Glutamatergic neuron (in vitro differentiated cells): ENCODE measurements at regions not wholly inside any gene's neighbourhood (a gene's known extent, or its start where the extent isn't known, plus 50 kb on each side); places are given as distances from the start of the nearest gene placed in this dataset.
A peak's percentile ranks its signal among the peaks of the same experiment; 100 is the strongest.
"Not testable (repeated sequence)": the region's sequence is repeated elsewhere in the genome, so short reads cannot be mapped to it uniquely, and the experiment has no call there.

Experiments
- DNase-seq: peaks from one replicate; pipeline ENCODE4 v3.0.0; 2022
- H3K27ac Mint-ChIP-seq: one replicate; pipeline ENCODE4 v1.8.0; 2020; ENCODE audit warnings: mild to moderate bottlenecking, mixed read lengths, inconsistent platforms; ENCODE audit not compliant: unreplicated experiment
- H3K27me3 Mint-ChIP-seq: one replicate; pipeline ENCODE4 v1.8.0; 2020; ENCODE audit warnings: mild to moderate bottlenecking, moderate library complexity, mixed read lengths, inconsistent platforms; ENCODE audit not compliant: unreplicated experiment
- H3K36me3 Mint-ChIP-seq: one replicate; pipeline ENCODE4 v1.8.0; 2020; ENCODE audit warnings: mild to moderate bottlenecking, mixed read lengths, inconsistent platforms; ENCODE audit not compliant: unreplicated experiment
- H3K4me1 Mint-ChIP-seq: one replicate; pipeline ENCODE4 v1.8.0; 2020; ENCODE audit warnings: mild to moderate bottlenecking, low read depth, mixed read lengths, inconsistent platforms; ENCODE audit not compliant: unreplicated experiment
- H3K4me3 Mint-ChIP-seq: one replicate; pipeline ENCODE4 v1.8.0; 2020; ENCODE audit warnings: mild to moderate bottlenecking, mixed read lengths, inconsistent platforms; ENCODE audit not compliant: unreplicated experiment
- H3K9me3 Mint-ChIP-seq: one replicate; pipeline ENCODE4 v1.8.0; 2020; ENCODE audit warnings: mild to moderate bottlenecking, moderate library complexity, mixed read lengths, inconsistent platforms; ENCODE audit not compliant: unreplicated experiment
- TF ChIP-seq, protein P1 (sequence below): fragments of 200-600 bp; sonication (generic); IDR thresholded peaks from one replicate; pipeline ENCODE4 v1.5.0; 2021; ENCODE audit not compliant: partially characterized antibody, unreplicated experiment

DNA sequence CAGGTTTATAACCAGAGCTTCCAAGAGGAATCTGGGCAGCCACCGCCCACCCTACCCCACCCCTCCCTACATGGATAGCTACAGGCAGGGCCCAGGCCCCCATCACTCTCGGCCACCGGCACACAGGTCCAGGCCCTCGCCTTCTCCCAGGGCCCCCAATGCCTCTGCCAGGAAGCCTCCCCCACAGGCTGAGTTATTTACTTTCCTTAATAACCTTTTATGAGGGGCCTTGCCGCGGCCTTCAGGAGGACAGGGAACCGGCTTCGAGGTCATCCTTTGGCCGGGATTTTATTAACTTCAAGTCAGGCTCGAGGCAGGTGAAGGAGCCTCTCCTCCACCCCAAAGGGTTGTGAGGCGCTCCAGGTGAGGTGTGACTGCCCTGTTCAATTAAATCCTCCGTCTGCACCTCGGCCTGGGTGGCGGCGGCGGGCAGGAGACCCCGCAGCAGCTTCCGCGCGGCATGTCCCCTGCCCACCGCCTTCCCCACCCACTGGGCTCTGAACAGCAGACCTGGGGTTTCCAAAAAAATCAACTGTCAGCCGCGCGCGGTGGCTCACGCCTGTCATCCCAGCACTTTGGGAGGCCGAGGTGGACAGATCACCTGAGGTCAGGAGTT is 106.5 kb downstream of the MICALL2 start:
- H3K4me3 Mint-ChIP-seq: no peak overlapping the region
- TF ChIP-seq, protein P1, sequence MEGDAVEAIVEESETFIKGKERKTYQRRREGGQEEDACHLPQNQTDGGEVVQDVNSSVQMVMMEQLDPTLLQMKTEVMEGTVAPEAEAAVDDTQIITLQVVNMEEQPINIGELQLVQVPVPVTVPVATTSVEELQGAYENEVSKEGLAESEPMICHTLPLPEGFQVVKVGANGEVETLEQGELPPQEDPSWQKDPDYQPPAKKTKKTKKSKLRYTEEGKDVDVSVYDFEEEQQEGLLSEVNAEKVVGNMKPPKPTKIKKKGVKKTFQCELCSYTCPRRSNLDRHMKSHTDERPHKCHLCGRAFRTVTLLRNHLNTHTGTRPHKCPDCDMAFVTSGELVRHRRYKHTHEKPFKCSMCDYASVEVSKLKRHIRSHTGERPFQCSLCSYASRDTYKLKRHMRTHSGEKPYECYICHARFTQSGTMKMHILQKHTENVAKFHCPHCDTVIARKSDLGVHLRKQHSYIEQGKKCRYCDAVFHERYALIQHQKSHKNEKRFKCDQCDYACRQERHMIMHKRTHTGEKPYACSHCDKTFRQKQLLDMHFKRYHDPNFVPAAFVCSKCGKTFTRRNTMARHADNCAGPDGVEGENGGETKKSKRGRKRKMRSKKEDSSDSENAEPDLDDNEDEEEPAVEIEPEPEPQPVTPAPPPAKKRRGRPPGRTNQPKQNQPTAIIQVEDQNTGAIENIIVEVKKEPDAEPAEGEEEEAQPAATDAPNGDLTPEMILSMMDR: no peak
- no peak for DNase-seq
- H3K4me1 Mint-ChIP-seq: peaks cover 7% of the 10 kb centered on the region
- peaks cover 5% of the 10 kb centered on the region for H3K27me3 Mint-ChIP-seq
- H3K27ac Mint-ChIP-seq: no peak overlapping the region
- H3K36me3 Mint-ChIP-seq: no peaks in the 10 kb centered on the region
- H3K9me3 Mint-ChIP-seq: peaks cover 7% of the 10 kb centered on the region

DNA sequence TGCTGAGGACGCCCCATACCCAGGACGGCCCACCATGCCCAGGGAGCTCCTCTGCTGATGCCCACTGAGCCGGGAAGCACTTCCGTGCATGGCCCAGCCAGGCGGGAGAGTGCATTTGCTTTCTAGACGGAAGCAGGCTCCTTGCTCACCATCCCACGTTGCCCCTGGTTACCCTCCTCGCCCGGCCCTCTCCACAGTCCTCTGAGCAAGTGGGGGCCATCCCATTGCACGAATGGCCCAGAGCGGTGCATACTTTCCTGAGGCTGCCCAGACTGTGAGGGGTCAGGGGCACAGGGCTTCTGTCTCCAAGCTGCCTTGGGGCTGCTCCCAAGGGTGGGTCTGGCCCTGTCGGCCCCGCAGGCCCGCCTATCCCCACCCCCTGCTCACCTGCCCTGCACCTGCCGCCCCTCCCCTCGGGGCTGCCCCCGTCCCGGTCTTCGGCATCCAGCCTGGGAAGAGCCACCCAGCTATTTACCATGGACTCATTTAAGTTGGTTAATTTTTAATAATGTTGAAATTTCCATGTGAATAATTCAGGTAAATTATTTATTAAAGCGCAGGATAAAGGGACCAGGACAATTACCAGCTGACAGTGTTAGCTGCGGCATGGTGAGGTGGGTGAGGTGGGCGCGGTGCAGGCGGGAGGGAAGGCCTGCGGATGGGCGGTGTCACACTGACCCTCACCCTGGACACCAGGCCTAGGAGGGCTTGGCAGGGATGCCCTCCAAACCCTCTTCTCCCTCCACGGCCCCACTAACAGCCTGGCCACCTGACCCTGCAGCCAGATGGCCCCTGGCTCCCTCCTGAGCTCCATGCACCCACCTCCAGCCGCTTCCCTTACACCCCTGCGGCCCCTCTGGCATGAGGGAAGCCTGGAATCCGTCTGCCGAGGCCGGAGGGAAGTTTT is 104.4 kb downstream of the MICALL2 start:
- Mint-ChIP-seq H3K4me3 (no peak overlapping the region), H3K4me1 (peaks cover 5% of the 10 kb centered on the region), H3K27ac (no peak overlapping the region), H3K27me3 (peaks cover 5% of the 10 kb centered on the region), H3K9me3 (peaks cover 6% of the 10 kb centered on the region), H3K36me3 (no peaks in the 10 kb centered on the region)
- TF ChIP-seq, protein P1: no peak
- no peak for DNase-seq

DNA sequence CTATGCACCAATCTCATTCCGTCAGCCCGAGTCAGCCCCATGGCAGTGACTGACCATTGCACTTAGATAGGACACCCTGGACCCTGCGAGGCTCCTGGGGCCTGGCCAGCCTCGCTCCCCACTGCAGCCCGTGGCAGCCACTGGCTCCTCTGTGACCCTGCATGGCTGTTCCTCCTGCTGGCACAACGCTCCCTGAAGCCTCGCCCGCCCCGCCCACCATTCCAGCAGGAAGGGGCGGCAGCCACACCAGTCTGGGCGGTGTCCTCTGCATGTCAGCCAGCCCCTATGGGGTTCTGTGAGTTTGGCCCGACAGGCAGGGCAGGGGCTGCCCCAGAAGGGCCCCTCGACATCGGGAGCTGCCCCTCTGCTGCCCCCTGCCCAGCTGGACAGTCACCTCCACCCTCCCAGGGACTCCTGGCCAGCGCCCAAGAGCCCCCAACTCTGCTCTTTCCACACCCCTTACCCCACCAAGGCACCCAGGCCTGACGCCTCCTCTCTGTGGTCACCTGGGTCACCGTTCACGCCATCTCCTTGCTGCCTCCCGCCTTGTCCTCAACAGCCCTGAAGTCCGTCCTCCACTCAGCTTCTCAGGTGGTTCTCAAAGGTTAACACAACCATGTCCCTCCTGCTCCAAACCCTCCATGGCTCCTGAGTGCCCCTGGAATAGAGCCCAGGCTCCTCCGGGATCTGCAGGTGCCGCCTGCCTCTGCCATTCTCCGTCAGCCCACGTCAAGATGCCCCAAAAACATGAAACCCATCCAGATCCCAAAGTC is 103.5 kb downstream of the MICALL2 start:
- H3K27me3 Mint-ChIP-seq: peaks cover 5% of the 10 kb centered on the region
- H3K27ac Mint-ChIP-seq: no peak overlapping the region
- TF ChIP-seq, protein P1: no peak
- peaks cover 6% of the 10 kb centered on the region for H3K9me3 Mint-ChIP-seq
- DNase-seq: no peak
- no peaks in the 10 kb centered on the region for H3K36me3 Mint-ChIP-seq
- H3K4me1 Mint-ChIP-seq: peaks cover 5% of the 10 kb centered on the region
- no peak overlapping the region for H3K4me3 Mint-ChIP-seq

DNA sequence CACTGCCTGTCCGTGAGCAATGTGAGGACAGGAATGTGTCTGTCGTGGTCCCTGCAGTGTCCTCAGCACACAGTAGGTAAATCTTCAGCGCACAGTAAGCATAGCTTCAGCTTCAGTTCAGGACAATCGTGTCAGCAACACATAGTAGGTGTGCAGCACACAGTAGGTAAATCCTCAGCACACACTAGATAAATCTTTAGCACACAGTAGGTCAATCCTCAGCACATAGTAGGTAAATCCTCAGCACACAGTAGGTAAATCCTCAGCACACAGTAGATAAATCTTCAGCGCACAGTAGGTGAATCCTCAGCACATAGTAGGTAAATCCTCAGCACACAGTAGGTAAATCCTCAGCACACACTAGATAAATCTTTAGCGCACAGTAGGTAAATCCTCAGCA is 102.4 kb downstream of the MICALL2 start:
- not testable (repeated sequence) for H3K9me3 Mint-ChIP-seq, H3K36me3 Mint-ChIP-seq, H3K27me3 Mint-ChIP-seq, DNase-seq, H3K4me3 Mint-ChIP-seq, H3K27ac Mint-ChIP-seq, H3K4me1 Mint-ChIP-seq

DNA sequence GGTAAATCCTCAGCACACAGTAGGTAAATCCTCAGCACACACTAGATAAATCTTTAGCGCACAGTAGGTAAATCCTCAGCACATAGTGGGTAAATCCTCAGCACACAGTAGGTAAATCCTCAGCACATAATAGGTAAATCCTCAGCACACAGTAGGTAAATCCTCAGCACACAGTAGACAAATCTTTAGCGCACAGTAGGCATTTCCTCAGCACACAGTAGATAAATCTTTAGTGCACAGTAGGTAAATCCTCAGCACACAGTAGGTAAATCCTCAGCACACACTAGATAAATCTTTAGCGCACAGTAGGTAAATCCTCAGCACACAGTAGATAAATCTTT is 102.0 kb downstream of the MICALL2 start:
- not testable (repeated sequence) for H3K4me3 Mint-ChIP-seq, H3K27me3 Mint-ChIP-seq, H3K9me3 Mint-ChIP-seq, H3K36me3 Mint-ChIP-seq, H3K4me1 Mint-ChIP-seq, DNase-seq
- peak overlapping the region; percentile 3 for H3K27ac Mint-ChIP-seq
